GM19463 (cell line): ENCODE measurements at regions not wholly inside any gene's neighbourhood (a gene's known extent, or its start where the extent isn't known, plus 50 kb on each side); places are given as distances from the start of the nearest gene placed in this dataset.

Experiments used
- ATAC-seq: cut with Tn5 transposase; IDR thresholded peaks from one replicate; pipeline ENCODE4 v1.9.1; 2021; ENCODE audit warnings: mild to moderate bottlenecking, moderate library complexity; ENCODE audit not compliant: unreplicated experiment

DNA sequence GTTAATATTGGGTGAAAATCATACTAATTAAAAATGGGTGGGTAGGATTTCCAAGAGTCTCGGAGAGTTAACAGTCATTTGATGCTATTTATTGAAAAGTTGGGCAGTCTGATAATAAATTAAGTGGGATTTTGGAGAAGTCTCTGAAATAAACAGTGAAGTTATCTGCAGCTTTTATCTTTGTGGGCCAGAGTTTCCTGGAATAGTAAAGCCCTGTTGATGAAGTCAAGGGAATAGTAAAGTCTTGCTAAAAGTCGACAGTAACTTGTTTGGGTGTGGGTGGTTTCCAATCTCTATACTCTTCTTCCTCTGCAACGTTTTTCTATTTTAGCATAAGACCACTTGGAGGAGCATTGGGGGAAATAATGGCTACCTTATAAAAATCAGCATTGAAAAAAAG lies 493.6 kb downstream of the EPM2A start:
- ATAC-seq, result no peak

DNA sequence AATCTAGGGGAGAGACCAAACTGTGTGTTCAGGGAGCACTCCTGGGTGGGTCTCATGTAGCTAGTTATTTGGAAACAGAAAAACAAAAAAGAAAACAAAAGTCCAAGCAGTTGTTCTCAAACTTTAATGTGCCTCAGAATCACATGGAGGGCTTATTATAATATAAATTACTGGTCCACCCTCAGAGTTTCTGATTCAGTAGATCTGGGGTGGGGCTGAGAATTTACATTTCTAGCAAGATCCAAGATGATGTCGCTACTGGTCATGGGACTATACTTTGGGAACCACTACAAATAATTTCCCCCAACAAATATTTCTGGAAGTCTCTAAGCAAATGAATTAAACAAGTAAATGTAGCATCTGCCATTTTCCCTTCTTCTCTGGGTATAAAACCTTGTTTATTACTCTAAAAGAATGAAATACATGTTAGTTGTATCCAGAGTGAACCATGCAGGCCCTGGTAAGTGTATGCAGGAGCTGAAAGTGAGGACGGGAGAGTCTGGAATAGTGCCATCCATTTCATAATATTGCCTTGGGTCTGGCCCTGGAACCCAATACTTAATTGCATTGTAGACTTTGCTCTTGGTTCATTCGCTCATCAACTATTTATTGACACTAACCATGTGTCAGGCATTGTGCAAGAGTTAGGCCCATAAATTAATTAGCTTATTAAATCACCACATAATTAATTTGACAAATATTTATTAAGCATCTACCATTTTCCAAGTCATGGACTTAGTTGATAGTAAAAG lies 490.8 kb downstream of the EPM2A start:
- ATAC-seq, result no peak

DNA sequence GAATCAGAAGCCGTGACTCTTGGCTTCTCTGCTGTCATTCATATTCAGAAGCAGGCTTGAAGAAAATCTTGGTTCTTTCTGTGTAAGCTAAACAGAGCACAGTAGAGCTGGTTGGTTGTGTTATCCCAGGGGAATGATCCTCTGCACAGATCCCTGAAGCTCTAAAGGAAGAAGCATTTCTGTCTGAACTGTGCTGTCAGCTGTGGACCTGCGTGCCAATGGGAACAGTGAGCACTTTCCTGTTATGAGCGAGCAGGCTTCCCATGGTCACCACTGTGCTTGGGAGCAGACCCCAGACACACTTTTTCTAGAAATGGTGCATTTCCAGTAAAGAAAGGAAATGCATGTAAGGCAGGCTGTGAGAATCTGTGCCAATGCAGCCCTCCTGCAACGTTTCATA lies 490.2 kb downstream of the EPM2A start:
- ATAC-seq, result no peak

DNA sequence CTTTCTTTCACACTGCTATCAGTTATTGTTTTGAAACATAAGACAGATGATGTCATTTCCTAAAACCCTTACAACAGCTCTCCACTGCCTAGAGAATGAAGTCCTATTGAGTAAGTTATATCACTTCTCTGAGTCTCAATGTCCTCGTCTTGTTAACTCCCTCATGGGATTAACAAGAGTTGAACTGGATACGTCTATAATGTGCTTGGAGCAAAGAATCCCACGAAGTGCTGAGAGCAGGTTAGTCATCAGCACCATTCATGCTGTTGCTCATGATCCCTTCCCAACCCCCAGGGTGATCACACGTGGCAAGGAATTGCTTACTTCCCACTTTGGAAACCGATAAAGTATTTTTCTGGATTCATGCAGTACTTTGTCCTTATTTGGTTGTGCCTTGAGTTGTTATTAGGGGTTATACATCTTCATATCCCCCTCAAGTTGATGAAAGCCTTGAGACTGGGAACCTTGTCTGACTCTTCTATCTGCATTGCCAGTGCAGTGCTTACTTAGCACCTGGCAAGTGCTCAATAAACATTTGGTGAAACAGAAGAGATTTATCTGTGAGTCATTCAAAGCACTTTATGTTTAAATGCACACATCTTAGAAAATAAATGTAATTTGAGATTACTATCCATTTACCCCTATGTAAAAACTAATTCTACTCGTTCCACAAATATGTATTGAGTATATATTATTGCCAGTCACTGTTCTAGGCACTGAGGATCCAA lies 487.5 kb downstream of the EPM2A start:
- ATAC-seq, result no peak

DNA sequence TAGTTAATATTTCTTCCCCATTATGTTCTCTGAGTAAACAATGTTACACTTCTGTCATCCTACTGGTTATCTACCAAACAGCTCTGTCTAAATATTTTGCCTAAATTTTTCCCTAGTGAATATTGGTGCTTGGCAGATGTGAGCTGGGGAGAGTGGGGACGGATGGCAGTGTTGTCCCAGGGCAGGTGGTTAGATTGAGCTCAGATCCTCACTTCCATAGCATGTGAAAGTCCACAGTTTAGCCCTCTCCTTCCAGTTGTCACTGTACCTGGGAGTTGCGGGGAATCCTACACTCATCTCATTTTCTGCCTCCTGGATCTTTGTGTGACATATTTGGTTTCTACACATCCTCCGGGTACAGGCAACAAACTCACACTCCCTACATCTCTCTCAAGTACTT lies 484.9 kb downstream of the EPM2A start:
- ATAC-seq, result no peak

DNA sequence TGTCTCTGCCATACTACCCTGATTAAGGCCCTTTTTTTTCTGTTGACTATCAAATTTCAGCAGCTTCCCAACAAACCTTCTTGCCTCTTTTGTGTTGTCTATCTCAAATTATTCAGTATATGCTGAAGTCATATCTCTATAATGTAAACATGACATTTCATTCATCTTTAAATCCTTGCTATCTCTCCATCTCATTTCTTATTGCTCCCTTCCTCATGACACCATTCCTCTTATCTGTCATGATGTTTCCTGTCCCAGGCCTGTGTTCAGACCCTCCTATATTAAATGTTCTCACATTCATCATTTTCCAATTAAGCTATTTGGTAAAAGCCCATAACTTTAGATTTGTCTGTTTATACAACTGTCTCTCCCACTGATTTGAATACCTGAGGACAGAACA lies 482.6 kb downstream of the EPM2A start:
- ATAC-seq, result no peak

DNA sequence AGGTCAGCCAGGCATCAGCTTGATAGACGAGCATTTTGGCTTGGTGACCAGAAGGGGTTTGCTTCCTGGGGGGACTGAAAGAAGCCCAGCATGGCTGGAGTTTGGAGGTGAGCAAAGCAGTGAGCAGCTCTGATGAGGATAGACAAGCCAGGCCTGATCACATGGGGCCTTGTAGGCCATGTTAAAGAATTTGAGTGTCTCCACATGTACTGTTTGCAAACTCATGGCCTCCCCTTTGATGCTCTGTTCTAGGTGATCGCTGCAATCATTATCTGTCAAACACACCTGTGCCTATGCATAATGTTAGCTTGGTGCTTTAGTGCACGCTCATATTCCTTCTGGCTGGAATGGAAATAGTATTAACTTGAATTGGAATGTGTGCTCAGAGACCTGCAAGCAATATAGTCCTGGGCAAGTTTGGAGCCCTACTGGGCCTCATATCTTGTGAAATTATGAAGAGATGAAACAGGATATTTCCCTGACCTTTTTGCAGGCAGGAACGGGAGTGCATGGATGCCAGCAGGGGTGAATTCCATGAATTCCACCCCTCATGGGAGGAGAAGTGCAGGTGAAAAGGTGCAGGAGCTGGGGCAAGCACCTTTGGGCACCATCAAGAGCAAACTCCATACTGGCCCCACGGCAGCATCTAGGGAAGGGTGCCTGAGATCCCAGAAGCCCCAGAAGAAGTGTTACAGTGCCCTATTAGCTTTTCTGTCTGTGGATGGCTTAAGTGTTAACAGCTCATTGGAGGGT lies 480.5 kb downstream of the EPM2A start:
- ATAC-seq, result no peak

DNA sequence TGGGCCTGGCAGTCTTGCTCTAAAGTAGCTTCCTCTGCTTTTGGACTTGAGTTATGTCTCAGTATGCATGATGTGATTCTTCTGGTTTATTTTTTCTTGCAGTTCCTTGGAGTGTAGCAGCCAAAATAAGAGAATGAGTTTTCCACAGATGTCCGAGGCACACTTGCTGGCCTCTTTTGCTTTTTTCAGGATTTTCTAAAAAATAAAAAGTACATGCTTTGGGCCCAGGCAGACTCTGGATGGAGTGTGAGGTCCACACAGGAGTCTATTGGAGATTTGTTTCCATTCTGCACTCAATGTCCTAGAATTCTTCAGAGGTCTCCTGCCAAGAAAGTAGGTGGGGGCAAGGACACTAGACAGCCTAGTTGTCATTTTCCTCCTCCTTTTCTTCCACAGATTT lies 477.6 kb downstream of the EPM2A start:
- no peak for ATAC-seq

DNA sequence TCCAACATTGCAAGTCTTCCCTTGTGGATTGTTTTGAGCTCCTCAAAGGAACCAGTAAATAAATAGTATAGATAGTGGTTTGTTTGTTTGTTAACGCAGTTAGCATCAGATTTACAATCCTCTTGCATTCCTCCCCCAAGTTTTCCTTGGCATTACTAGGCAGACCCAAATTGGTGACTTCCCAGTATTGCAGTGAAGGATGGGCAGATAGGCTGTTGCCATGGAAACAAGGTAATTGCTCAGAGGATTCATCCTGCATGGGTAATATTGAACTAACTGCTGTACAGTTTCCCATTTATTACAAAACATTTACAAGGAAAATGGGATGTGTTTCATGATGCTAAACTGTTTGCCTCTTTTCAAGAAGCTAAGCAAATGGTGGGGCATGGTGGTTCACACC lies 477.2 kb downstream of the EPM2A start:
- no peak for ATAC-seq

DNA sequence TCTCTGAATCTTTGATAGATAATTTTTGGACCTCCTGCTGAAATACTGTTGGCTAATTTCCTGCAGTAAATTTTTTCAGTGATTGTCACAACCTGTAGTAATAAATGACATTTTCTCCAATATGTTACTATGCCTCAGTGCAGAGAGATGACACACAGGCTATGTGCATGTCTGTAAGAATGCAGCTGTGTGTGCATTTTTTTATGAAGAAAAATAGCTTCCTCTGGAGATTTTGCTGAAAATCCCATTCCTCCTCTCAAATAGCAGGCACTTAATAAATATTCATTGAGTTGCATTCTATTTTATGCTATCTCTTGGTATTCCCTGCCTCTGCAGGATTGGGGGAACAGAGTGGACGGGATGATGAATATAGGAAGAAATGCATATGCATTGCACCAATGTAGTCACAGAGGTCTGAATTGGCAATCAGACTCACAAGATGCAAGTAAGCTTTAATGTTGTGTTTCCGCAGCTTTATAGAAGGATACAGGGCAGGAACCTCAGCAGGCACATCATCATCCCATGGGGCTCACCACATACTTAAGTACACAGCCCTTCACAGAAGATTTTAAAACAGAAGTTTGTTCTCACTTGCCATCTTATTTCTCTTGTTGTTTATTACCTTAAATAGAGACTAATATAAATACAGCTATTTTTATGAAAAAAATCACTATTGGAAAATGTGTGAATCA lies 474.7 kb downstream of the EPM2A start:
- ATAC-seq, result no peak

DNA sequence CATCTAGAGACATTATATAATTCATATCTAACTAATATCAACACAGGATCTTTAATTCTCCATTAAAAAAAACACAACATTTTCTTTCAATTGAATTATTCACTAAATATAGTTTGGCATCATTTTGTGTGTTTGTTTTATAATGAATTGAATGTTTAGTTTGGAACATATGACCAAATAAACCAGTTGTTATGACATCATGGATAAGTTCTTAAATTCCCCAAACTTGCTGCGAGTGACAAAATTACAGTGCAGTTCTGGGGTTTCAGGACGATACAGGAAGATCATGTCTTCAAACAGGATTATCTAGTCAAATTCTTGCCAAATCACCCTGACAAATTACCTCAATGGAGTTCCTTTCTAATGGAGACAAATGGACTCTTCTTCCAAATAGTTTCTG lies 473.6 kb downstream of the EPM2A start:
- no peak for ATAC-seq

DNA sequence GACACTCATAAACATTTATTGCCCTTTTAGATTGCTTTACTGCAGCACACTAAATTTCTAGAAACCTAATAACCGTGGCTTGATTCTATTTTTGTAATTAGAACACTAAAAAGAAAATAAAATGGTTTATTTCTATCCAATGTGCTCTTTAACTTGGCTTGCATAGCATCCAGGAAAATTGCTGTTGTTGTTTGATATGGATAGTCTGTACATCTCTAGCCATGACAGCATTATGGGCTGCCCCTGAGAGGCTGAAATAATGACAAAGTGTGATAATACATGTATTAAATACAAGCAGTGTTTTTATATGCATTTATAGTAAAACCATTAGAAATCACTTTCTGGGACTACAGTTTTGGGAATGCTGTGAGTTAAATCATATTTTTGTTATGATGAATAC lies 472.5 kb downstream of the EPM2A start:
- no peak for ATAC-seq

DNA sequence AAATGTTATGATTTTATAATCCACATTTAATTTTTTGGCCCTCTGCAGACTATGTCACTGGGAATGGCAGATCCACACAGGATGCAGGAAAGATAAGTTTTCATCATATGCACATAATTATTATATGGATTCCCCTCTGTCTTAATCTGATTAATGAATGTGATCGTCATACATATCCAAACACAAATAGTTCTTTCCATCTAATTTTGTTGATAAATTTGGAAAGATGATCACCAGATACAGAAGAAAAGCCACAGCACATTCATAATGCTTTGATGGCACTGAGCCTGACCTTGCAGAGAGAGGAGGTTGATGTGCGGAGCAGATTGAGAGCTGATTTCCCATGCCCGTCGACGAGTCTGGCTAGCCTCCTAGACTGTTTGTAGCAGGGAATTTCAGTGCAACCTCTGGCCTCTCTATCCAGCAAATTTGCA lies 471.5 kb downstream of the EPM2A start:
- no peak for ATAC-seq

DNA sequence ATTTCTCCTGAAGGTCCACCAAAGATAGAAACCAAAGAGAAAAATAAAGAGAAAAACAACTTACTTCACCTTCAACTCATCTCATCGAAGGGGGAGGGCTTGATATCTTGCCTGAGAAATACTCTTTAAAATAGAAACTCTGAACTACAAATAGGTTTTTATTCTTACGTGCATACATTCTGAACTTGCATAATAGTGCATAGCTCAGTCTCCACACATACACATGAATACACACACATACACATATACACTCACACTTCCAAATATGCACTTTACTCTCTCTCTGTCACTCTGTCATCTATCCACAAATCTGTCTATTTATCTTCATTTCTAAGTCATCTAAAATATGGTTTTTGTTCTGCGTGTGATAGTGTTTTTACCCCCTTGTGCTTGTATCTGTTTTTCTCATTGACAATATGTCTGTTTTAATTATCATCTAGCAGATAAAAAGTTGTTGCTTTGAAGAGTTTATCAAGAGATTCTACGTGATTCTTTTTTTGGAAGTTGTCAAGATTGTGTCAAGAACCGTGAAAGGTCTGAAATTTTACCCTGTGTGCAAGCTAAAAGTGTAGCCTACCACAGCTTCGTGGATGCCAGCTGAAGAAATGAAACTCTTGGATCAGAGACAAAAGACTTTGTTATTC lies 468.8 kb downstream of the EPM2A start:
- ATAC-seq, result no peak

DNA sequence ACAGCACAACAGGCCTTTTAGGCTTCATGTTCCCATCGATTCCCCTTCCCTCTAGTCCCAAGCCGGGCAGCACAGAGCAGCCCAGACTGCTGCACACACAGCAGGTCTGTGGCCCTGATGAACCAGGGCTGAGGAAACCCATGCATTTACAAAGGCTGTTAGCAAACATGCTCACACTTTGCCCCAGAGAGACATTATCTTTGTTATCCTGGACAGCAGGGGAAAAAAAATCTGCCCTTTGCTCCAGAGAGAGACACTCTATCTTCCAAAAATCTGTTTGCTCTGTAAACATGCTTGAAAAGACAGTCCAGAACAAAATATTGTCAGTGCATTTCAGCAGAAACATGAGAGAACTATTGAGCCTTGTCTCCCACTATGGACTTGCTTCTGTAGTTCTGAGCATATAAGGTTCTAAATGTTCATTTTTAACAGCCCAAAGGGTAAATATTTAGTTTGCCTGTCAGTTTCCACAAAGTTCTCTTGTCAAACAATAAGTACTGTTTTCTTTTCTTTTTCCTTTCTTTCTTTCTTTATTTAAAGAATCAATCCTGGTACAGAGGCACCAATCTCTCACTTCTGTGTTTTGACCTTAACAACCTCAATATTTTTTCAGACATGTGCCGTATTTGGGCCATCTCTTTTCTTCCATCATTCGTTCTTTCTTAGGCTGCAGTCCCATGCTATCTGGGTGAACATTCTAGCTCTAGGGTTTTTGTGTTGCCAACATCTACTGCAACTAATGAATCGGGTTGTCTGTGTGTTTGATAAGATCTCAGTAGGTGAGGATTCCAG lies 468.0 kb downstream of the EPM2A start:
- ATAC-seq, result no peak

DNA sequence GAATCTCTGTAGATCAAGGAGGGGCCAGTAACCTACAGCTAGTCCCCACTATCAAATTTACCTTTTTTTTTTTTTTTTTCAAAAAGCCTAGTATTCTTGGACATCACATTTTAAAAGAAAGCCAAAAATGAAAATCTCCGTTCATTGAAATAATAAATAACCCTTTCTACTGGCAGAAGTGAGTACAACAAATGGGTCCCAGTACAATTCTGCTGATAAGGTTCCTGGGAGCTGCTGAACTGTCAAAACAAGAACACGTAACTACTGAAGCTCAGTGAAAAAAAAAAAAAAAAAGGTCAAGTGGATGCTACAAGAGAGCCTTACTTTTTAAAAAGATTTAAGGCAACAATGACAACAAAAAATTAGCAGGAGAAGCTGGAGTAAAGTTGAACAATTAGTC lies 464.9 kb downstream of the EPM2A start:
- ATAC-seq, result no peak

DNA sequence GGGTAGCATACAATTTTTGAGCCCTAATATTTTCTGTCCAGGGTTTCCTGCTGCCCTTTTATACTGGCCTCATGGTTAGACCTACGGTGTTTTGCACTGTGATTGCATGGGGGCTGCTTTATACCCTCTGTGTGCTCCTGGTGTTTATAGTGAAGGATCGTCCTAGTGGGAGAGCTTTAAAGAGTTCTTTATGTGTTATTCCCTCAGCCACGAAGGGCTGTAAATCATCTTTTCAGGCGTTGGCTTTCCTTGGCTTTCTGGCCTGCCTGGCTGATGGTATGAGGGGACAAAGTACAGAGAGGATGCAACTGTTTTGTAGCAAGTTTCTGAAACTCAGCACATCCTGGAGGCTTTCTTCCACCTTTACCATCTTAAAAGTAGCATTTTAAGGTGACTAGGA lies 464.3 kb downstream of the EPM2A start:
- no peak for ATAC-seq

DNA sequence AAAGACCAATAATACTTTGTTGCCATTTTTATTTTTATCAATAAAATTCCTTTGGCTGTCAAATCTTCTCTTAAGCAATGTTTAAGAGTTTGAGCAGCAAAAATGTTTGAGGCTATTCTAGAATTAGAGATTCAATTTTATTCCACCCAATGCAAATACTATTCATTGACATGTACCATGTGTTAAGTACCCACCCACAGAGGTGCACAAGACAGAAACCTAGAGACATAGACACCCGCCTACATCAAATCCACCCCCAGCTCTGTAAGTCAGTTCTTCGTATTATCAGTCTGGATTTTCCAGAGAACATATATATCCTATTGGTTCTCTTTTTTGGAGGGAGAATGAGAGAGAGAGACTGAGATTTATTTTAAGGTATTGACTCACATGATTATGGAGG lies 463.7 kb downstream of the EPM2A start:
- ATAC-seq, result no peak

DNA sequence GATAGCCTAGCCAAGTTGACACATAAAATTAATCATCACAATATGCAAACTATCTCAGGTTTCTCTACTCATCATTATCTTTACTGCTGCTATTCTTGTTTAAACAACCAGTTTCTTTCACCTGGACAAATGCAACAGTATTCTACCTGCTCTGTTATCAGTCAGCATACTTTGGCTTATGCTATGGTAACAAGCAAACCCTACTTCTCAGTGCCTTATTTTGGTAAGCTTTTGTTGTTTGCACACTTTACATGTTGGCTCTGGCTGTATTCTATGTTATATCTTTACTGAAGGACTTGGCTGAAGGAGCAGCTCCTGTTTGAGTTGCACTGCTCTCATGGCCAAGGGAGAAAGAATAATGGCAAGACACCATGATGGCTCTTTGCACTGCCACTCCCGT lies 463.1 kb downstream of the EPM2A start:
- no peak for ATAC-seq

DNA sequence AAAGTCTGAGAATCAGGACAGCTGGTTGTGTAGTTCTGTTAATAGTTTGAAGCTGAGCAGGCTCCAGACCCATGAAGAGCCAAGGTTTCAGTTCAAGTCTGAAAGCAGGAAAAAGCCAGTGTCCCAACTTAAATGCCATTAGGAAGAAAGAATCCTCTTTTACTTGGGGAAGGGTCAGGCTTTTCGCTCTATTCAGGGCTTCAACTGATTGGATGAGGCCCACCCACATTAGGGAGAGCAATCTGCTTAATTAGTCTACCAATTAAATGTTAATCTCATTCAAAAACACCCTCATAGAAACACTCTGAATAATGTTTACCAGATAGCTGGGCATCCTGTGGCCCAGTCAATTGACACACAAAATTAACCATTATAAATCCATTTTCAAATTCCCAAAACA lies 462.2 kb downstream of the EPM2A start:
- ATAC-seq, result no peak
